GM23338 (cell line): ENCODE measurements at regions not wholly inside any gene's neighbourhood (a gene's known extent, or its start where the extent isn't known, plus 50 kb on each side); places are given as distances from the start of the nearest gene placed in this dataset.

ENCODE experiments used
- ATAC-seq: fragments of 200-7000 bp; cut with Tn5 transposase; 3 replicates; pipeline ENCODE4 v1.9.1; 2020
- DNase-seq: peaks from one replicate; pipeline ENCODE4 v3.0.0-alpha.2; 2015; ENCODE audit warnings: low spot score
- H2AFZ ChIP-seq: fragments of 200-600 bp; sonication (generic); 2 replicates; pipeline ENCODE4 v1.8.0; 2016; ENCODE audit warnings: antibody characterized with exemption, mild to moderate bottlenecking, moderate library complexity
- H3F3A ChIP-seq: fragments of 200-600 bp; sonication (generic); replicated peaks from 2 replicates; pipeline ENCODE4 v1.8.0; 2017; ENCODE audit warnings: antibody characterized with exemption, mixed run types, low read depth
- H3K27ac ChIP-seq: fragments of 200-600 bp; sonication (generic); 2 replicates; pipeline ENCODE4 v1.6.1; 2016; ENCODE audit warnings: low read depth
- H3K27me3 ChIP-seq: fragments of 200-600 bp; sonication (generic); 2 replicates; pipeline ENCODE4 v1.8.0; 2016; ENCODE audit warnings: mild to moderate bottlenecking, mixed run types, moderate library complexity; ENCODE audit not compliant: insufficient read depth
- H3K36me3 ChIP-seq: fragments of 200-600 bp; sonication (generic); 2 replicates; pipeline ENCODE4 v1.8.0; 2016; ENCODE audit warnings: mild to moderate bottlenecking; ENCODE audit not compliant: insufficient read depth
- H3K4me1 ChIP-seq: fragments of 200-600 bp; sonication (generic); 2 replicates; pipeline ENCODE4 v1.8.0; 2016; ENCODE audit warnings: mild to moderate bottlenecking, moderate library complexity; ENCODE audit not compliant: insufficient read depth
- H3K4me2 ChIP-seq: fragments of 200-600 bp; sonication (generic); 2 replicates; pipeline ENCODE4 v1.7.1; 2017; ENCODE audit warnings: mixed run types
- H3K4me3 ChIP-seq: fragments of 200-600 bp; sonication (generic); 2 replicates; pipeline ENCODE4 v1.6.1; 2016; ENCODE audit warnings: mixed run types
- H3K79me2 ChIP-seq: fragments of 200-600 bp; sonication (generic); replicated peaks from 2 replicates; pipeline ENCODE4 v1.8.0; 2017; ENCODE audit warnings: mild to moderate bottlenecking; ENCODE audit not compliant: insufficient read depth
- H3K9me2 ChIP-seq: fragments of 200-600 bp; sonication (generic); 2 replicates; pipeline ENCODE4 v1.8.0; 2017; ENCODE audit not compliant: insufficient read depth
- H4K20me1 ChIP-seq: fragments of 200-600 bp; sonication (generic); replicated peaks from 2 replicates; pipeline ENCODE4 v1.8.0; 2017; ENCODE audit warnings: mild to moderate bottlenecking; ENCODE audit not compliant: insufficient read depth
- H3K27ac Mint-ChIP-seq: 2 replicates; pipeline ENCODE4 v1.8.0; 2020; ENCODE audit warnings: inconsistent platforms, mild to moderate bottlenecking, moderate library complexity, mixed read lengths
- H3K27me3 Mint-ChIP-seq: 3 replicates; pipeline ENCODE4 v1.8.0; 2022; ENCODE audit warnings: low read depth, mild to moderate bottlenecking, moderate library complexity, mixed read lengths, inconsistent platforms; ENCODE audit not compliant: insufficient read depth, poor library complexity
- H3K36me3 Mint-ChIP-seq: 3 replicates; pipeline ENCODE4 v1.8.0; 2021; ENCODE audit warnings: low read depth, mild to moderate bottlenecking, inconsistent platforms, moderate library complexity, mixed read lengths
- H3K4me1 Mint-ChIP-seq: 3 replicates; pipeline ENCODE4 v1.8.0; 2020; ENCODE audit warnings: mild to moderate bottlenecking, inconsistent platforms, mixed read lengths
- H3K4me3 Mint-ChIP-seq: 3 replicates; pipeline ENCODE4 v1.8.0; 2021; ENCODE audit warnings: moderate library complexity, mild to moderate bottlenecking, inconsistent platforms, mixed read lengths
- H3K9me3 Mint-ChIP-seq: 3 replicates; pipeline ENCODE4 v1.8.0; 2020; ENCODE audit warnings: moderate library complexity, mild to moderate bottlenecking, inconsistent platforms, mixed read lengths
- CTCF ChIP-seq, 2 experiments: fragments of 200-600 bp in 1 of 2; sonication (generic) in 1 of 2; conservative IDR thresholded peaks; 2 replicates each; pipeline versions ENCODE4 v1.5.1 to v1.6.1; 2016 to 2017; ENCODE audit warnings: antibody characterized with exemption in 2 of 2, low read depth in 2 of 2, mild to moderate bottlenecking in 2 of 2, moderate library complexity in 1 of 2
- EZH2 ChIP-seq: fragments of 200-600 bp; sonication (generic); IDR thresholded peaks from one replicate; pipeline ENCODE4 v1.8.0; 2017; ENCODE audit warnings: antibody characterized with exemption, mild to moderate bottlenecking, low read depth; ENCODE audit not compliant: unreplicated experiment
- EZH2phosphoT487 ChIP-seq: fragments of 200-600 bp; sonication (generic); IDR thresholded peaks from one replicate; pipeline ENCODE4 v1.8.1; 2018; ENCODE audit warnings: antibody characterized with exemption; ENCODE audit not compliant: unreplicated experiment
- JUNB ChIP-seq: IDR thresholded peaks from one replicate; pipeline ENCODE4 v1.6.1; 2016; ENCODE audit warnings: antibody characterized with exemption; ENCODE audit not compliant: unreplicated experiment
- NANOG ChIP-seq: IDR thresholded peaks from 2 replicates; pipeline ENCODE4 v1.6.1; 2016; ENCODE audit warnings: antibody characterized with exemption, borderline replicate concordance
- REST ChIP-seq: IDR thresholded peaks from one replicate; pipeline ENCODE4 v1.6.1; 2018; ENCODE audit warnings: antibody characterized with exemption; ENCODE audit not compliant: unreplicated experiment
- ZNF114 ChIP-seq: fragments of 250-450 bp; sonication (Bioruptor Pico); IDR thresholded peaks from 2 replicates; pipeline ENCODE4 v1.5.0; 2020; ENCODE audit warnings: mild to moderate bottlenecking, moderate library complexity
- ZNF331 ChIP-seq: fragments of 250-450 bp; sonication (Bioruptor Pico); IDR thresholded peaks from 2 replicates; pipeline ENCODE4 v1.5.0; 2020; ENCODE audit warnings: low read depth, mild to moderate bottlenecking, moderate library complexity

- TF ChIP-seq REST (no peak), EZH2phosphoT487 (no peak), NANOG (no peak)
These were observed 287.4 kb upstream of the TCF4 start (continued) for GRCh38 chr18:55875371-55875901.

- ATAC-seq = no peak
- Histone ChIP-seq H2AFZ (no peak overlapping the region), H3K79me2 (no peaks in the 10 kb centered on the region), H3K4me1 (peaks cover 4% of the 10 kb centered on the region), H3K4me2 (no peak overlapping the region), H3K4me3 (no peak overlapping the region), H3K36me3 (no peaks in the 10 kb centered on the region), H3K27me3 (no peaks in the 10 kb centered on the region), H3F3A (no peaks in the 10 kb centered on the region), H4K20me1 (no peaks in the 10 kb centered on the region), H3K9me2 (no peaks in the 10 kb centered on the region), H3K27ac (no peak overlapping the region)
- DNase-seq = no peak
- no peaks in the 10 kb centered on the region for H3K9me3 Mint-ChIP-seq
- no peak overlapping the region for H3K4me3 Mint-ChIP-seq
- H3K4me1 Mint-ChIP-seq = peaks cover 10% of the 10 kb centered on the region
- H3K27me3 Mint-ChIP-seq = no peaks in the 10 kb centered on the region
- TF ChIP-seq NANOG = no peak
- no peak for TF ChIP-seq JUNB
- no peak overlapping the region for H3K27ac Mint-ChIP-seq
- no peaks in the 10 kb centered on the region for H3K36me3 Mint-ChIP-seq
These were observed 281.8 kb upstream of the TCF4 start for GRCh38 chr18:55869556-55870501.

GRCh38 chr18:55868909-55869308 is 280.9 kb upstream of the TCF4 start:
- H4K20me1 ChIP-seq = no peaks in the 10 kb centered on the region
- no peak overlapping the region for H3K27ac ChIP-seq
- H3K79me2 ChIP-seq = no peaks in the 10 kb centered on the region
- Mint-ChIP-seq H3K27me3 (no peaks in the 10 kb centered on the region), H3K36me3 (no peaks in the 10 kb centered on the region), H3K27ac (no peak overlapping the region), H3K4me3 (no peak overlapping the region), H3K9me3 (no peaks in the 10 kb centered on the region), H3K4me1 (peaks cover 18% of the 10 kb centered on the region)
- H3K27me3 ChIP-seq = no peaks in the 10 kb centered on the region
- no peak overlapping the region for H3K4me3 ChIP-seq
- DNase-seq (no peak), ATAC-seq (no peak)
- no peaks in the 10 kb centered on the region for H3K36me3 ChIP-seq
- H3K4me2 ChIP-seq = no peak overlapping the region
- no peaks in the 10 kb centered on the region for H3K9me2 ChIP-seq
- no peak overlapping the region for H2AFZ ChIP-seq
- H3K4me1 ChIP-seq = peaks cover 13% of the 10 kb centered on the region
- no peaks in the 10 kb centered on the region for H3F3A ChIP-seq
- TF ChIP-seq EZH2 (no peak), ZNF114 (CRISPR knock-in tag) (no peak), ZNF331 (CRISPR knock-in tag) (no peak), EZH2phosphoT487 (no peak), CTCF (conservative IDR thresholded peaks at IDR 0.05; ENCODE audit: low read depth in 2 of 2) (no peak)
